ENCODE measurements at regions not wholly inside any gene's neighbourhood (a gene's known extent, or its start where the extent isn't known, plus 50 kb on each side); places are given as distances from the start of the nearest gene placed in this dataset.

- Mint-ChIP-seq H3K36me3 (ENCODE audit: low read depth) (no peaks in the 10 kb centered on the region), H3K9me3 (ENCODE audit: low read depth) (no peaks in the 10 kb centered on the region), H3K4me3 (no peak overlapping the region), H3K4me1 (no peaks in the 10 kb centered on the region), H3K27me3 (peaks cover 4% of the 10 kb centered on the region), H3K27ac (no peak overlapping the region)
- POLR2A ChIA-PET: no interaction called here
- DNase-seq (no peak), ATAC-seq (no peak)
- intact Hi-C loops (cut with DNase I, micrococcal nuclease): no loop called here
- CTCF ChIA-PET: no interaction called here
These were observed 74.3 kb downstream of the ANKRD7 start for GRCh38 chr7:118298771-118299170.

DNA sequence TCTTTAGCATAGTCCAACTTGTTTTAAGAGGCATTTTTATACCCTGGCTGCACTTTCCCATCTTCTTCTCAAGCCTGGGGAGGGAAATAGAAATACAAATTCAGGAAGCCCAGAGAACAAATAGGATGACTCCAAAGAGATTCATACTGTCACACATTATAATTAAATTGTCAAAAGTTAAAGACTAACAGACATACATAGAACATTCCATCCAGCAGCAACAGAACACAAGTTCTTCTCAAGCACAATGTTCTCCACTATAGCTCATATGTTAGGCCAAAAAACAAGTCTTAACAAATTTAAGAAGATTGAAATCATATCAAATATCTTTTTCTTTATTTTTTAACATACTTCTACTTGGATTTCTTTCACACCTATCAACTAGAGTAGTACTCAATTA is 75.7 kb downstream of the ANKRD7 start:
- no peaks in the 10 kb centered on the region for H3K9me3 Mint-ChIP-seq (ENCODE audit: low read depth)
- intact Hi-C loops (cut with DNase I, micrococcal nuclease): no loop called here
- ATAC-seq: no peak

DNA sequence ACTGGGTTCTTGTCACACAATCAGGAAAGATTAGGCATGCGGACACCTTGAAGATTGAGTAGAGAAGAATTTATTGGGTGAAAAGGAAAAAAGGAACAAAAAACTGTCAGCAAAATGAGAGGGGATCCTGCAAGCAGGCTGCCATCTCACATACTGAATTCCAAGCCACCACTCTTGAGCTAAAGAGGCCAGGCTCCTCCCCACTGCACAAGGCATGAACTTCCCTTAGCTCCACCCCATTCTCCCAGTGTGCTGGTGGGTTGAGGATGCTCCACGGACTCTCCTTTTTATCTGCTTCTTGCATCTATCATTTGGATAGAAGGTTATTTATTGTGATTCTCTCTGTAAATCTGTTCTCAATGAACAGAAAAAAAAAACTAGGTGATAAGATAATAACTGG is 79.6 kb downstream of the ANKRD7 start:
- Mint-ChIP-seq H3K4me3 (no peak overlapping the region), H3K36me3 (ENCODE audit: low read depth) (no peaks in the 10 kb centered on the region), H3K9me3 (ENCODE audit: low read depth) (no peaks in the 10 kb centered on the region), H3K27ac (no peak overlapping the region), H3K4me1 (no peaks in the 10 kb centered on the region), H3K27me3 (peaks cover 6% of the 10 kb centered on the region)
- ChIA-PET CTCF (no interaction called here), POLR2A (interaction anchor here (0.7 kb wide), 1 partner anchor 11 kb away, joined by 6 read pairs; no protein-coding TSS in a partner anchor)
- no peak for DNase-seq
- ATAC-seq: no peak
- intact Hi-C loops (cut with DNase I, micrococcal nuclease): no loop called here

More for the DNA sequence above, 75.7 kb downstream of the ANKRD7 start:
- Mint-ChIP-seq H3K36me3 (ENCODE audit: low read depth) (no peaks in the 10 kb centered on the region), H3K27me3 (peaks cover 6% of the 10 kb centered on the region), H3K4me3 (no peak overlapping the region), H3K27ac (no peak overlapping the region), H3K4me1 (no peaks in the 10 kb centered on the region)
- no peak for DNase-seq
- CTCF ChIA-PET: interaction anchor here (0.9 kb wide), 1 partner anchor 89 kb away, joined by 3 read pairs; no protein-coding TSS in a partner anchor
- POLR2A ChIA-PET: no interaction called here

- Mint-ChIP-seq H3K4me3 (no peak overlapping the region), H3K9me3 (ENCODE audit: low read depth) (peaks cover 2% of the 10 kb centered on the region), H3K27me3 (peaks cover 6% of the 10 kb centered on the region), H3K36me3 (ENCODE audit: low read depth) (no peaks in the 10 kb centered on the region), H3K4me1 (no peaks in the 10 kb centered on the region), H3K27ac (no peak overlapping the region)
- DNase-seq: no peak
- intact Hi-C loops (cut with DNase I, micrococcal nuclease): no loop called here
- ATAC-seq: no peak
- ChIA-PET POLR2A (no interaction called here), CTCF (no interaction called here)
These were observed 81.2 kb downstream of the ANKRD7 start for GRCh38 chr7:118305671-118306070.

DNA sequence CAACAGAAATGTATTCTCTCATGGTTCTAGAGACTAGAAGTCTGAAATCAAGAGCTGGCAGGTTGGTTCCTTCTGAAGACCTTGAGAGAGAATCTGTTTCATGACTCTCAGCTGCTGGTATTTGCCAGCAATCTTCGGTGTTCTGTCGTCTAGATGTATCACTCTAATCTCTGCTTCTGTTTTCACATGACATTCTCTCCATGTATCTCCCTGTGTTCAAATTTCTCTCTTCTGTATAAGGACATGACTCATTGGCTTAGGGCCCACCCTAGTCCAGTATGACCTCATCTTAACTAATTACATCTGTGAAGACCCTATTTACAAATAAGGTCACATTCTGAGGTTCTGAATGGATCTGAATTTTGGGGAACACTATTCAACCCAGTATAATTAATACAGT is 82.3 kb downstream of the ANKRD7 start:
- ChIA-PET POLR2A (no interaction called here), CTCF (no interaction called here)
- no peaks in the 10 kb centered on the region for H3K36me3 Mint-ChIP-seq (ENCODE audit: low read depth)
- H3K4me3 Mint-ChIP-seq: no peak overlapping the region
- ATAC-seq (no peak), DNase-seq (no peak)
- peaks cover 2% of the 10 kb centered on the region for H3K9me3 Mint-ChIP-seq (ENCODE audit: low read depth)
- intact Hi-C loops (cut with DNase I, micrococcal nuclease): no loop called here
- H3K4me1 Mint-ChIP-seq: no peaks in the 10 kb centered on the region
- H3K27ac Mint-ChIP-seq: no peak overlapping the region
- peaks cover 6% of the 10 kb centered on the region for H3K27me3 Mint-ChIP-seq

GRCh38 chr7:118311121-118311836 is 86.8 kb downstream of the ANKRD7 start:
- intact Hi-C loops (cut with DNase I, micrococcal nuclease): no loop called here
- CTCF ChIA-PET: interaction anchor here (0.7 kb wide), 1 partner anchor 712 kb away, joined by 3 read pairs; no protein-coding TSS in a partner anchor
- Mint-ChIP-seq H3K4me1 (peaks cover 4% of the 10 kb centered on the region), H3K27ac (no peak overlapping the region), H3K36me3 (ENCODE audit: low read depth) (no peaks in the 10 kb centered on the region), H3K27me3 (peaks cover 3% of the 10 kb centered on the region), H3K4me3 (no peak overlapping the region), H3K9me3 (ENCODE audit: low read depth) (peaks cover 7% of the 10 kb centered on the region)
- ATAC-seq (peak; percentile 74), DNase-seq (no peak)
- POLR2A ChIA-PET: no interaction called here

DNA sequence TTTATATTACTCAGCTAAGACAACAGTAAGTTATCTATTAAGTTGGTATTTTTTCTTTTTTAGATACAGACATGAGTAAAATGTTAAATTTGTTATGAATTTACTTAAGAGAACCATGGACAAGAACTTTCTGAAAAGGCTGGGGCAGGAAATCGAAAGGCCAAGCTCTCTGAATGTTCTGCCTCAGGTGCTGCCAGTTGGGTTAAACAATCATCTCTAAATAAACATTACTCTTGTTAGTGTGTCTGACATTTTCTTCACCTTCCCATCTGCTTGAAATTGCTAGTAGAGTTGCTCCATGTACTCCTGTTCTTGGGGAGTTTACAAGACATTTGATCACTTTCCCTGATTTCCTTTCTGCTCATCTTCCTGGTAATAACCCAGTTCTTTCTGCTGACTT is 87.5 kb downstream of the ANKRD7 start:
- intact Hi-C loops (cut with DNase I, micrococcal nuclease): no loop called here
- H3K9me3 Mint-ChIP-seq (ENCODE audit: low read depth): peaks cover 7% of the 10 kb centered on the region

GRCh38 chr7:118312966-118313365 is 88.5 kb downstream of the ANKRD7 start:
- intact Hi-C loops (cut with DNase I, micrococcal nuclease): no loop called here
- H3K4me1 Mint-ChIP-seq: peaks cover 4% of the 10 kb centered on the region
- H3K27me3 Mint-ChIP-seq: no peaks in the 10 kb centered on the region
- ATAC-seq: peak; percentile 72
- no peak overlapping the region for H3K27ac Mint-ChIP-seq
- ChIA-PET CTCF (no interaction called here), POLR2A (no interaction called here)
- no peak for DNase-seq
- H3K36me3 Mint-ChIP-seq (ENCODE audit: low read depth): no peaks in the 10 kb centered on the region
- no peak overlapping the region for H3K4me3 Mint-ChIP-seq
- H3K9me3 Mint-ChIP-seq (ENCODE audit: low read depth): peaks cover 7% of the 10 kb centered on the region

More for the DNA sequence above, 87.5 kb downstream of the ANKRD7 start:
- Mint-ChIP-seq H3K4me3 (no peak overlapping the region), H3K27me3 (no peaks in the 10 kb centered on the region), H3K36me3 (ENCODE audit: low read depth) (no peaks in the 10 kb centered on the region), H3K4me1 (peaks cover 4% of the 10 kb centered on the region), H3K27ac (no peak overlapping the region)
- POLR2A ChIA-PET: no interaction called here
- no peak for DNase-seq
- no peak for ATAC-seq
- CTCF ChIA-PET: interaction anchor here (0.7 kb wide), 1 partner anchor 713 kb away, joined by 3 read pairs; no protein-coding TSS in a partner anchor

- DNase-seq: no peak
- POLR2A ChIA-PET: no interaction called here
- Mint-ChIP-seq H3K27me3 (peaks cover 9% of the 10 kb centered on the region), H3K4me3 (no peak overlapping the region), H3K4me1 (no peaks in the 10 kb centered on the region), H3K36me3 (ENCODE audit: low read depth) (no peaks in the 10 kb centered on the region), H3K27ac (no peak overlapping the region), H3K9me3 (ENCODE audit: low read depth) (no peaks in the 10 kb centered on the region)
- ATAC-seq: no peak
- intact Hi-C loops (cut with DNase I, micrococcal nuclease): no loop called here
- CTCF ChIA-PET: no interaction called here
These were observed 100.4 kb downstream of the ANKRD7 start for GRCh38 chr7:118324790-118325449.

- Mint-ChIP-seq H3K9me3 (ENCODE audit: low read depth) (no peaks in the 10 kb centered on the region), H3K27ac (no peak overlapping the region), H3K27me3 (peaks cover 9% of the 10 kb centered on the region), H3K36me3 (ENCODE audit: low read depth) (no peaks in the 10 kb centered on the region), H3K4me3 (no peak overlapping the region), H3K4me1 (no peaks in the 10 kb centered on the region)
- POLR2A ChIA-PET: no interaction called here
- DNase-seq (no peak), ATAC-seq (no peak)
- CTCF ChIA-PET: no interaction called here
- intact Hi-C loops (cut with DNase I, micrococcal nuclease): no loop called here
These were observed 100.9 kb downstream of the ANKRD7 start for GRCh38 chr7:118325450-118325808.

DNA sequence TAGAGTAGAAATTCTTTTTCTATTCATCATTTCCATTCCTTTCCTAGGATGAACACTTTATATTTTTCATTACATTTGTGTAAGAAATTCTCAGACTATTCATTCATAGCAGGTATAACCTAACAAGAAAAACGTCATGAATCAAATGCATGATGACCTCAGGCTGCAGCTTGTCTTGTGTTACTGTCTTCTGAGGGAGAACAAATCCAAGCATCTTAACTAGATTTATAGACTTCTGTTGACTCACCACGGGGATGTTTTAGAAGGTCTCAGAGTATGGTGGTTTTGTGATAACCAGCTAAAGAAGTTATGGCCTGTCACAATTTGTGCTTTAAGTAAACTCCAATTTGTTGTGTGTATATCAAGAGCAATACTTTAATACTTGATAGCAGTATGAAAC is 102.7 kb downstream of the ANKRD7 start:
- no peaks in the 10 kb centered on the region for H3K36me3 Mint-ChIP-seq (ENCODE audit: low read depth)
- no peaks in the 10 kb centered on the region for H3K9me3 Mint-ChIP-seq (ENCODE audit: low read depth)
- intact Hi-C loops (cut with DNase I, micrococcal nuclease): no loop called here
- H3K4me1 Mint-ChIP-seq: no peaks in the 10 kb centered on the region
- ChIA-PET CTCF (no interaction called here), POLR2A (no interaction called here)
- no peak overlapping the region for H3K4me3 Mint-ChIP-seq
- no peak overlapping the region for H3K27ac Mint-ChIP-seq
- ATAC-seq (no peak), DNase-seq (no peak)
- H3K27me3 Mint-ChIP-seq: peaks cover 3% of the 10 kb centered on the region

- no peaks in the 10 kb centered on the region for H3K9me3 Mint-ChIP-seq (ENCODE audit: low read depth)
- intact Hi-C loops (cut with DNase I, micrococcal nuclease): no loop called here
- peaks cover 3% of the 10 kb centered on the region for H3K27me3 Mint-ChIP-seq
- DNase-seq (no peak), ATAC-seq (no peak)
- POLR2A ChIA-PET: no interaction called here
- H3K4me1 Mint-ChIP-seq: no peaks in the 10 kb centered on the region
- H3K4me3 Mint-ChIP-seq: no peak overlapping the region
- CTCF ChIA-PET: no interaction called here
- no peak overlapping the region for H3K27ac Mint-ChIP-seq
- H3K36me3 Mint-ChIP-seq (ENCODE audit: low read depth): no peaks in the 10 kb centered on the region
These were observed 104.2 kb downstream of the ANKRD7 start for GRCh38 chr7:118328505-118329211.

Data from activated CD4-positive, alpha-beta T cell treated with anti-CD3 and anti-CD28 coated beads for 36 hours (primary cell).